Gastrocnemius medialis (tissue), 4 donors: ENCODE measurements at regions not wholly inside any gene's neighbourhood (a gene's known extent, or its start where the extent isn't known, plus 50 kb on each side); places are given as distances from the start of the nearest gene placed in this dataset.

Source experiments
- ATAC-seq, 2 donors: fragments of 150-250 bp; one replicate each; pipeline ENCODE4 v1.9.1; 2016
- DNase-seq, 2 donors: peaks; one replicate each; pipeline ENCODE4 v3.0.0-alpha.2; 2019
- H3K27ac ChIP-seq, 4 donors: fragments of 200-600 bp; sonication (generic); 1 replicate in 1 of 4; 2 replicates in 3 of 4; pipeline ENCODE4 v1.5.1; 2016 to 2018; ENCODE audit warnings: mild to moderate bottlenecking in 2 of 4, moderate library complexity in 1 of 4
- H3K27me3 ChIP-seq, 3 donors: fragments of 200-600 bp; sonication (generic) in 2 of 3; 1 replicate in 1 of 3; 2 replicates in 2 of 3; pipeline versions ENCODE4 v1.5.1 to v1.6.0; 2016 to 2019; ENCODE audit warnings: mild to moderate bottlenecking in 1 of 3, moderate library complexity in 1 of 3
- H3K36me3 ChIP-seq, 2 donors: fragments of 200-600 bp; sonication (generic) in 1 of 2; one replicate each; pipeline ENCODE4 v1.5.1; 2017 to 2018
- H3K4me1 ChIP-seq, 2 donors: fragments of 200-600 bp; sonication (generic) in 1 of 2; one replicate each; pipeline ENCODE4 v1.5.1; 2016 to 2017; ENCODE audit warnings: mild to moderate bottlenecking in 2 of 2
- H3K4me3 ChIP-seq, 4 donors: fragments of 200-600 bp; sonication (generic) in 3 of 4; 1 replicate in 1 of 4; 2 replicates in 3 of 4; pipeline ENCODE4 v1.5.1; 2016 to 2019; ENCODE audit warnings: mild to moderate bottlenecking in 2 of 4
- H3K9me3 ChIP-seq, 3 donors: fragments of 200-600 bp; sonication (generic) in 2 of 3; 1 replicate in 1 of 3; 2 replicates in 2 of 3; pipeline ENCODE4 v1.5.1; 2016 to 2019
- POLR2A ChIP-seq, 2 donors: fragments of 450-650 bp; IDR thresholded peaks; one replicate each; pipeline ENCODE4 v1.6.1; 2017; ENCODE audit warnings: antibody characterized with exemption in 2 of 2, mild to moderate bottlenecking in 2 of 2, moderate library complexity in 2 of 2
- in situ Hi-C, 4 donors: fragments of 200-750 bp; cut with MboI; loops; one replicate each; pipeline versions ENCODE4 v1.15.0 to v1.8.0; 2017; ENCODE audit warnings: low sequenced_read_pairs in 4 of 4
- intact Hi-C: fragments of 100-400 bp; cut with DNase I; formaldehyde crosslinking; loops from one replicate; pipeline ENCODE4 v1.15.1; 2023; ENCODE audit warnings: low total_unique reads
- TF ChIP-seq, protein P1 (sequence below), 5 experiments: fragments of 450-650 bp in 3 of 5; fragments of 200-600 bp in 2 of 5; sonication (generic) in 2 of 5; IDR thresholded peaks in 4 of 5; conservative IDR thresholded peaks in 1 of 5; 1 replicate in 4 of 5; 2 replicates in 1 of 5; pipeline ENCODE4 v1.5.1; 2016 to 2019; ENCODE audit warnings: antibody characterized with exemption in 5 of 5, mild to moderate bottlenecking in 3 of 5, moderate library complexity in 3 of 5

DNA sequence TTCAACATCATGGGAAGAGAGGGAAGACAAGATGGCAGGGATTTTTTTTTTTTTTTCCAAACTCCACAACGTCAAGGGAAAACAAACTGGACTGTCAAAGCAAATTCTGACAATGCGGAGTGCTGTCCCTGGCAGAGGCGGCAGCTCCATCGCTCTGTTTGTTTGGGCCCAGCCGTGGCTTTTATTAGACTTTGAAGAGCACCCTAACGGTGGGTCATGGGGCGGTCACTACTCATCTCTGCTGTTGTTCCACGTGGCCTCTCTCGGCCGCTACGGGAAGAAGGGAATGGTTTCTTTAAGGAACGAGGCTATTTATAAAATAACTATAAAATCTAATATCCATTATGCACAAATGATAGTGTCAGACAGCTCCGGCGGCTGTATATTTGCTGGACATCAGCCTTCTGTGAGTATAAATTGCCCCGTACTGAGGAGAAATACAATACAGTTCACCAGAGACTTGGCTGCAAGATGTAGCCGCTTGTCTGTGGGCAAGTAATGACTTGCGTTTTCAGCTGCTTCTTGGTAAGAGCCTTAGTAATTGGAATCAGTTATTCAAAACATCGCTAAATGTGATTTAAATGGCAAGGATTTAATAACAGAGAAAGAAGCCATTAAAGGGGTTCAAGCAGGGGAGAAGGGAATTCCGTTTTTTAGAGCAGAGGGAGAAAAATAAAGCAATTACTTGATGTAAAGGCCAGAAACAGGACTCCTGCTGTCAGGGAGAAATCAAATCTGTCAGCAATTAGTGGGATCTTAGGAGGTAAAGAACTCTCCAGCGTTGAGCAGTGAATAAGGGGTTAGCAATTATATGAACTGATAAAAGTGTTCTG, 61.7 kb upstream of the RAB11FIP2 start:
- in situ Hi-C loops (no loop called here), intact Hi-C loops (no loop called here)
- DNase-seq (no peak), ATAC-seq (peak in 1 of 2 donors; percentile 62)
- H3K36me3 ChIP-seq, result no peaks in the 10 kb centered on the region
- peak overlapping the region in 2 of 4 donors; percentile 30 to 40 for H3K4me3 ChIP-seq
- H3K27me3 ChIP-seq, result no peaks in the 10 kb centered on the region
- H3K27ac ChIP-seq, result peak overlapping the region in 1 of 4 donors; percentile 45
- H3K4me1 ChIP-seq, result no peaks in the 10 kb centered on the region
- no peak for TF ChIP-seq POLR2A (IDR thresholded peaks at IDR 0.05)
- TF ChIP-seq, protein P1, sequence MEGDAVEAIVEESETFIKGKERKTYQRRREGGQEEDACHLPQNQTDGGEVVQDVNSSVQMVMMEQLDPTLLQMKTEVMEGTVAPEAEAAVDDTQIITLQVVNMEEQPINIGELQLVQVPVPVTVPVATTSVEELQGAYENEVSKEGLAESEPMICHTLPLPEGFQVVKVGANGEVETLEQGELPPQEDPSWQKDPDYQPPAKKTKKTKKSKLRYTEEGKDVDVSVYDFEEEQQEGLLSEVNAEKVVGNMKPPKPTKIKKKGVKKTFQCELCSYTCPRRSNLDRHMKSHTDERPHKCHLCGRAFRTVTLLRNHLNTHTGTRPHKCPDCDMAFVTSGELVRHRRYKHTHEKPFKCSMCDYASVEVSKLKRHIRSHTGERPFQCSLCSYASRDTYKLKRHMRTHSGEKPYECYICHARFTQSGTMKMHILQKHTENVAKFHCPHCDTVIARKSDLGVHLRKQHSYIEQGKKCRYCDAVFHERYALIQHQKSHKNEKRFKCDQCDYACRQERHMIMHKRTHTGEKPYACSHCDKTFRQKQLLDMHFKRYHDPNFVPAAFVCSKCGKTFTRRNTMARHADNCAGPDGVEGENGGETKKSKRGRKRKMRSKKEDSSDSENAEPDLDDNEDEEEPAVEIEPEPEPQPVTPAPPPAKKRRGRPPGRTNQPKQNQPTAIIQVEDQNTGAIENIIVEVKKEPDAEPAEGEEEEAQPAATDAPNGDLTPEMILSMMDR (IDR thresholded peaks at IDR 0.05 in 4 of 5, conservative IDR thresholded peaks at IDR 0.05 in 1 of 5), result no peak
- no peaks in the 10 kb centered on the region for H3K9me3 ChIP-seq

DNA sequence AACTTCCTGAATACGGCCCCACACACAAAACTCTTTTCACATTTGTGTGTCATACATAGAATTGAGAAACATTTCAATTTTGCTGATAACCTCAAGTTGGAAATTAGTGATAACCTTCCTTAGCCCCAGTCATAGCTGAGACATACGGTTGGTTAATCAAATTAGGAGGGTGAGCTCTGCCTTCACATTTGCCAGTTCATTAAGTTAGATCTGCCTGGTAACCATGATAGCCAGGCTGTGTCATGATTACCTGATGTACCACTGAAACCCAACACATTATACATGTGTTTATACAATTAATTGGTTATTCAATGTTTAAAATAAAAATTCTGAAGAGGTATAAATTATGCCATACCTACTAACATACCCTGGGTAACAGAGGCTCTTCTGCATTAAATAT, 60.8 kb upstream of the RAB11FIP2 start:
- H3K9me3 ChIP-seq, result no peaks in the 10 kb centered on the region
- H3K4me3 ChIP-seq, result no peak overlapping the region
- no peaks in the 10 kb centered on the region for H3K36me3 ChIP-seq
- TF ChIP-seq POLR2A (IDR thresholded peaks at IDR 0.05), result no peak
- TF ChIP-seq, protein P1 (IDR thresholded peaks at IDR 0.05 in 4 of 5, conservative IDR thresholded peaks at IDR 0.05 in 1 of 5), result no peak
- in situ Hi-C loops, result no loop called here
- H3K27me3 ChIP-seq, result no peaks in the 10 kb centered on the region
- no peak overlapping the region for H3K27ac ChIP-seq
- intact Hi-C loops, result no loop called here
- no peak for ATAC-seq
- no peaks in the 10 kb centered on the region for H3K4me1 ChIP-seq
- DNase-seq, result no peak

DNA sequence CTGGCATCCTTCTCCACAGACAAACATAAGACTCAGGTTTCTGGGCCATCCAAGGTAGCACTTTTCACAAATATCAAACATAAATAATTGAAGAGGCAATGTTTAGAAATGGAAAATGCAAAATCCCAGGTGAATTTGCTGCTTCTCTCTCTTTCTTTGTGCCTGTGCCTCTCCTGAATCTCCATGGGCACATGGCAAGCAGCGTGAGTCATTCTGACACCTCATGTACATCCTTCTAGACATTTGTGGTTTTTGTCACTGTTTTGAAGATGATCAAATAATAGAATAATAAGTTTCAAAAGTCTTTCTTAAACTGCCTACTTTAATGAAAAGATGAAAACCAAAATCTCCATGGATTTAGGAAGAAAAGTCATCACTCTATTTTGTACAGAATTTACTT, 60.3 kb upstream of the RAB11FIP2 start:
- in situ Hi-C loops (no loop called here), intact Hi-C loops (no loop called here)
- DNase-seq, result no peak
- Histone ChIP-seq H3K9me3 (no peaks in the 10 kb centered on the region), H3K36me3 (no peaks in the 10 kb centered on the region), H3K4me3 (no peak overlapping the region), H3K27ac (no peak overlapping the region), H3K4me1 (no peaks in the 10 kb centered on the region), H3K27me3 (no peaks in the 10 kb centered on the region)
- no peak for TF ChIP-seq POLR2A (IDR thresholded peaks at IDR 0.05)
- TF ChIP-seq, protein P1 (IDR thresholded peaks at IDR 0.05 in 4 of 5, conservative IDR thresholded peaks at IDR 0.05 in 1 of 5), result no peak
- ATAC-seq, result no peak

DNA sequence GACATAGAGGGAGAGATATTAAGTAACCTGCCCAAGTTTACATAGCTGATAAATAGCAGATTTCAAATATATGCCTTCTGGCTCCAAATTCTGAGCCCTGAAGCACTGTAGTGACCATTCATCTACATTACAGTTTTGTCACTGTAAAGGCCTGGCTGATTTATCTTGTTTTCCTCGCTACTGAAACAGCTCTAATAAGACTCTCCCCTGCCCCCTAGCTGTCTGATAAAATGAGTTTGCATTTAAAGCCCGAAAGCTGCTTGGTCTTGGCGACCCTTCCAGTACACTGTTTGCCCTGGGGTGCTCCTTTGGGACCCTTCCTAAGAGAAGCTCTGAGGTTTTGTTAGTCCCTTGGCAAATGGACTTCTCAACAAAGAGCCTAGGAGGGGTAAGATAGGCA, 59.7 kb upstream of the RAB11FIP2 start:
- no peak overlapping the region for H3K4me3 ChIP-seq
- no peak for DNase-seq
- H3K9me3 ChIP-seq, result no peaks in the 10 kb centered on the region
- no peak overlapping the region for H3K27ac ChIP-seq
- ATAC-seq, result no peak
- in situ Hi-C loops (no loop called here), intact Hi-C loops (no loop called here)
- no peaks in the 10 kb centered on the region for H3K27me3 ChIP-seq
- no peak for TF ChIP-seq POLR2A (IDR thresholded peaks at IDR 0.05)
- TF ChIP-seq, protein P1 (IDR thresholded peaks at IDR 0.05 in 4 of 5, conservative IDR thresholded peaks at IDR 0.05 in 1 of 5), result peak in 1 of 5 experiments; percentile 24
- no peaks in the 10 kb centered on the region for H3K36me3 ChIP-seq
- H3K4me1 ChIP-seq, result no peaks in the 10 kb centered on the region
